Tongue (tissue), 1 donor: ENCODE measurements at regions not wholly inside any gene's neighbourhood (a gene's known extent, or its start where the extent isn't known, plus 50 kb on each side); places are given as distances from the start of the nearest gene placed in this dataset.
"Not testable (repeated sequence)": the region's sequence is repeated elsewhere in the genome, so short reads cannot be mapped to it uniquely, and the experiment has no call there.

Experiments used
- DNase-seq: peaks from one replicate; pipeline ENCODE4 v3.0.0-alpha.2; 2015

DNA sequence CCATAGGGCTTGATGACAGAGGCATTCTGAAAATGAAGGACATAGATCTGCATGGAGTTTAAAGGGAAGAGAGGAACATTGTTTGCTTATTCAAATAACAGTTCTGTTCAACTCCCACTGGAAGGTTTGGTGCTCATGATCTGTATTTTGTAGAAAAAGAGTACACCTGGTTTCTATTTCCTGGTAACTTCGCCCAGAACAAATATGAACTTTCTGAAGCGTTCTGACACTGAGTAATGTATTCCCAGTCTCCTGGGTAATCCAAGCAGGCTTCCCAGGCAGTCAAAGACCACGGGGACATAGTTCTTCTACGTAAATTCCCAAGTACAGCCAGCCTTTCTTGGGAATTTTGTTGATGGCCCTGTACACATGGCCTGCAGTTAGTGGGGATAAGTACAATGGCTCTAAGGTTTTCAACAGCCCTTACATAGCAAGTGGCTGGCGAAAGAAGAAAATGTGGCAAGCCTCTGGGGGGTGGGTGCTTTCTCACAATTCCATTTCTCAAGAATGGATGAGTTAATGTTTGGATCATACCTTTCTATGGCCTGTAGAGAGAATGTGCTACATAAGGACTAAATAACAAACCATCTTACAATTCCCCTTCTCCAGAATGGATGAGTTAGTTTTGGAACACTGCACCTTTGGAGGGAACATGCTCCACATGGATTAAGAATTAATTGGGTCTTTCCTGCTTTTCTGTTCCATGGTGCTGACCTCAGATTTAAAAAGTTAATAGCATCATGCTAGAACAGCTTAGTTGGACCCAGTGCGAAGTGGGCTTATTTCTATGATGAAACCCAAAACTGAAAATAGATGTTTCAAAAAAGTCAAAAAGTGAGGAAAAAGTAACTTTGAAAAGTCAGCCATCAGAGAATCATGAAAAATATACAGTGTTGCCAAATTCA lies 52.7 kb downstream of the COL6A6 start:
- peak; percentile 69 for DNase-seq

DNA sequence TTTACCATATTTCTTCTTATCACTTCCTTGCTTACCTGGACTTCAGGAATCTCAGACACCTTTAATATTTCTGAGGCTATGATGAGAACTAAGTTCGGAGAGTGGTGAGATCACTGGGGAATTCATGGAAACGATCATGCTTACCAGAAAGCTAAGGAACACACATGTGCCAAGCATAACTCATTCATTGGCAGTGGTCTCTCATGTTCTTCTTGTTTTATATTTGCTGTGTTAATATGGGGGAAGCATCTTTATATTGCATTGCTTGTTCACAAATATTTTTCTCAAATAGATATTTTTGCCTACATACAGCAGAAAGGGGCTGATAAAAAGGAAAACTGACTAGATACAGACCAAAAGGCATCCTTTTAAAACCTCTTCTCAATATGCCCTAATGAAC lies 55.8 kb downstream of the COL6A6 start:
- DNase-seq = no peak

DNA sequence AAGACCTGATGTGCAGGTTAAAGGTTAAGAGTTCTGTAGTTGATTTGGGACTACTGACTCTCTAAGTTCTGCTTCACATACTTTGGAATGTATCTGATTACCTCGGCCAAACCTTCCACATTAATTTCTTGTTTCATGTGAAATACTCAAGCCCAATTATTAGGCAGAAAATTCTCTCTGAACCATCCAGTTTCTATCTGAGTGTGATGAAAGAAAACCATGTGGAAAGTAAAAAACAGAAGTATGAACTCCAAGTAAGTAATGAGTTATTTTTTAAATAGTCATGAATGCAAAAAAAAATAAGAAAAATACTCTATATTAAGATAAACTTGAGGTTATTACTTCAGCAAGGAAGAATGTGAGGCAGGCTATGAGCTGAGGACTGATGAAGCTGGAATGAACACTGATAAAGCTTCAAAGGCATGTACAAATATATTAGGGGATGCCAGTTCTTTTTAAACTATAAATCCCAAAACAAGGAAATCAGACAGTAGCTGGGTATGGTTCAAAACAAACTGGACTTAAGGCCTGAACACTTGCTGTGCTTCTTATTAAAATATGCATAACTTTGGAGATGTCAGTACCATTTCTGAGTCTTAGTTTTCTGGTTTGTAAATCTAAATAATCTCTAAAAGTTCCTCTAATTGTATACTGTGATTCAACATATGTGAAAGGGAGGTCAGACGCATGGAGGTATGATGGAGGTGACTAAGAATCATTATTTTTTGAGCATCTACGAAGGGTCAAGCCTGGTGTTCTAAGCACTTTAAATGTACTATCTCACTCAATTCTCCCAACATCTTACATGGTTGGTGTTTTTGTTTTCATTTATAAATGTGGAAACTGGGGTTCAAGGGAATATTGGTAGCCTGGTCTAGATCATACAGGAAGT lies 59.6 kb downstream of the COL6A6 start:
- DNase-seq = no peak

DNA sequence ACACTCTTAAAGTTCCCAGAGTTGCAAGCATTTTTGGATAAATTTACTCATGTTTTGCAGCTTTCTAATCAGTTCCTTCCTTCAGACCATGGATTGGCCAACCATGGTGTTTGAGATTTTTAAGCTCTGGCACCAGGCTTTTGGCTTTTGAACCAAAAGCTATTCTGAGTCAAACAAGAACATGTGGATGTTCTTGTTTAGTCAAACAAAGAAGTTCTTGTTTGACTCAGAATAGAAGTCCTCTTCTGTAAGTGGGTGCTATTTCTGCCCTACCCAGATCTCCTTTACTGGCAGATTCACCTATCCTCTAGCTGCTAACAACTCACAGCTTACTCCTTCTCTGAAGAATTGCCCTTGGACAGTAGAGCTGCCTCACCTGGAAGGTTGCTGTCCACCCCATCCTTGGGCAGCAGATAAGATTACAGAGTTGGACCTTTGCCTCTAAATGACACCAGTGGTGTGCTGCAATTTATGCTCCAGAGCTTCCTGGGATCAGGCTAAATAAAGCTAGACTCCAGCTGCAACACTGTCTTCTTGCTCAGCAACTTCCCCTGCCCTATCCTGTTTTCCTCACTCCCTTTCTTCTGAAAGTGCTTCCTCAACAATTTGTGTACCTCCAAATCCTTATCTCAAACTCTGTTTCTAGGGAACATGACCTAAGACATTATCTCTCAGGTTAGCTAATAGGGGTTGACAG lies 65.6 kb downstream of the COL6A6 start:
- DNase-seq = no peak

DNA sequence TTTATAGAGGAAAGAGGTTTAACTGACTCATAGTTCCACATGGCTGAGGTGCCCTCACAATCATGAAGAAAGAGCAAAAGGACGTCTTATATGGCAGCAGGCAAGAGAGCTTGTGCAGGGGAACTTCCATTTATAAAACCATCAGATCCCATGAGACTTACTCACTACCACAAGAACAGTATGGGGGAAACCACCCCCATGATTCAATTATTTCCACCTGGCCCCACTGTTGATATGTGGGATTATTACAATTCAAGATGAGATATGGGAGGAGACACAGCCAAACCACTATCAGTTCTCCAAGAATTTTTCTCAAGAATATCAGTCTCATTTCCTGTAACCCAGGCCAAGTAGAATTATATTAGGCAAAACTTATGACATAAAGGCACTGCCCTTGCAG lies 77.8 kb downstream of the COL6A6 start:
- not testable (repeated sequence) for DNase-seq

DNA sequence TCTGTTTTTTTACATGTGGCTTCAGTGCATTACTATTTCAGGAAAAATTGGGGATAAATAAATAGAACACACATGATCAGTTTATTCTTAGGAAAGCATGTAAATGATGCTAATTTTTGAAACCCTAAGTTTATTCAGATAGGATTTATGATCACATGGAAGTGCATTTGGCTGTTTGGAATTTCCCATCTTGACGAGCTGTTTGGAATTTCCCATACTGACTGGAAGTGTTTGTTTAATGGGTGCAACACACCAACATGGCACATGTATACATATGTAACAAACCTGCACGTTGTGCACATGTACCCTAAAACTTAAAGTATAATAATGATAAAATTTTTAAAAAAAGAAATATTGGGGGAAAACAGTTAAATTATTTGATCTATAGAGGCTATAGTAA lies 79.5 kb downstream of the COL6A6 start:
- DNase-seq = no peak

DNA sequence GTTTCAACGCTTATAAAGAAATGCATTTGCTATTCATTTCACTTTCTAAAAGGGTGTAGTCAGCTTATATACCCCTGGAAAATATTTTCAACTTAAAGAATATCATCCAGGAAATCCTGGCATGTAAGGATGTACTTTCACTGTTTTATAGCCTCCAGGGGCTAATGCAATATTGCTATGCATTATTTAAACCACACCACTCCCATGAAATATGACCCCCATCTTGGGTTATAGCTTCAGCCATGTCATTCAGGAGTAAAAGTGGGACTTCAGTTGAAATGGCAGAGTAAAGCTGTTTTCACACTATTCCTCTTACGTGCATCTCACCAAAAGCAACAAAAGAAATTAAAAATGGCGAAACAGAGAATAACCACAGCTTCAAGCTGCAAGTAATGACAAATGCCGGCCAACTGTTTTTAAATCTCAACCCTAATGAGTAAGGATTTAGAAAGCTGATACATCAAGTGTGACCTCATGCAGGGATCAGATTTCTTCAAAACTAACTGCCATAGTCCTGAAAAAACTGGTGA lies 84.5 kb downstream of the COL6A6 start:
- peak; percentile 89 for DNase-seq

DNA sequence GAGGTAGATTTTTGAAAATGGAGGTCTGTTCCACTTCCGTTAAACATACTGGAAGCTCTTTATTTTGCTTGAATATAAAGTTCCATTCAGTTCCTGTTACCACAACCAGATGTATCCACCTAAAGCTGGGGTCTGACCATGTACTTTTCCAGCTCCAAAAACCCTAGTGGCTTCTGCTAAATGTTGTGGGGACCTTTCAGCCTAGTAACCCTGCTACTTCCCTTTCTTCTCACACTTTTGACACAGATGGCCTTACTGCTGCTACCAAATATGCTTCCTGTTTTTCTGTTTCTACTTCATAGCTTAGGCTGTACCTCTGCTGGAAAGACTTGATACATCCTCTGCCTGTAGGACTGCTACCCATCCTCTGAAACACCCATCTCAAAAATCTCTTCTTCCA lies 87.8 kb downstream of the COL6A6 start:
- no peak for DNase-seq

DNA sequence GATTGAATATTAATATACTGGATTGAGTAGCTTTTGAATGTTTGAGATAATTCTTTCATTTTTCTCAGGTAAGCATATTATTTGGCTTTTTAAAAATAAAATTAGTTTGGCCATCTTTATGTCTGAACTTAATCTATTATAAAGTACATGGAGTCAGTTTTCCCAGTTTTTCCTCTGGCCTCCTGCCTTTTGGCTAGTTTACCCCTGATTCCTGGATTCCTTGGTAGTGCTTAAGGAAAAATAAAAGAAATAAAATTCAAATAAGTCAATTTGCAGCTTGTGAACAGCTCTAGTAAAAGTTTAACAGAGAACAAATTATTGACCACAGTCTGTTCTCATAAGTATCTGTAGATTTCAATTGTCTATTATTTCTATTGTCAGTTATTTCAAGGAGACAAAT lies 89.4 kb downstream of the COL6A6 start:
- no peak for DNase-seq

DNA sequence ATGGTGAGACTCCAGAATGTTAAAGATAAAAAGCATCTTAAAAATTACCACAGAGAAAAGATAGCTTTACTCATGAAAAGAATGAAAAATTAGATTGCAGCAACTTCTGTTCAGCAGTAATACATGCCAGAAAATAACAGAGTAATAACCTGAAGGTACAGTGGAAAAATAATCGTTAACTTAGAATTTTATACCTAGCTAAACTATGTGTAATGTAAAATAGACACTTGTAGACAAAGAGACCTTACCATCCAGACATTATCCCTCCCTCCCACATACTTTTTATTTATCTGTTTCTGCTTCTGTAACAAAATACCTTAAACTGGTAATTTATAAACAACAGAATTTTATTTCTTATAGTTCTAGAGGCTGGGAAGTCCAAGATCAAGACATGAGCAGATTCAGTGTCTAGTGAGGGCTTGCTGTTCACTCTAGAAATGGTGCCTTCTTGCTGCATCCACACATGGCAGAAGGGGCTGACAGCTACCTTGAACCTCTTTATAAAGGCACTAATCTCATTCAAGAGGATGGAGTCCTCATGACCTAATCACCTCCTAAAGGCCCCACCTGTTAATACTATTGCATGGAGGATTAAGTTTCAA lies 90.7 kb downstream of the COL6A6 start:
- no peak for DNase-seq

DNA sequence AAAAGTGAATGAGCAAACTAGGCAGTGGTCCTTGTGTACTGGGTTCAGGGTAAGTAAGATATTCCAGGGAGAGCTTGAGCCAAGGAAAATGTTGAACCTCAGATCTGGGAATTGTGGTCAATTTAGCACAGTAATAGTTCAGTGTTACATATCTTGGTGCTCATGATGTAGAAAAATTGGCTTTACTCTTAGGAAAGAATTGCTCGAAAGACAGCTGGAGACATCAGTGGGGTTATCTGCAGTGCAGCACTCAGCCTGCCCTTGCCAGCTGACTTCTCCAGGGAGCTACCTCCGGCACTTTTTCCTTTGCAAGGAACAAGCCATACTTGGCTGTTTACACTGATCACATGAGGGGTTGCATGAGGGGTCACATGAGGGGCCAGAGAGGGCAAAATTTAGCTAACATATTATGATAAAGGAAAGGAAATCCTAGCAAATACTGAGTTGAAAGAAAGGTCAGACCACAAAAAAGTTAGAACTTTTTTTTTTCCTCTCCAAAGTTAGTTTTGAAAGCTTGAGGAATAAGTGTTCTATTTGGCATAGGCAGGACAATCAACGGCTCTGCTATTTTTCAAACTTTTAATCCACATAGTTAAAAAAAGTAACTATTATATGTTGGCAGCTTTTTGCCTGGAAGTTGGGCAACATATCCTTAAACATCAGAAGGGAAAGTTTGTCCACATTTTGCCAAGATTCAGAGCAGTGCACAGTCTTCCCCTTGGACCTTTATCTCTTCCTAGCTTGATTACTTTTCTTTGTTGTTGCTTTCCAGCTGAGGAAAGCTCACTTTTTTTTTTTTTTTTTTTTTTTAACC lies 92.4 kb downstream of the COL6A6 start:
- DNase-seq = peak; percentile 90

DNA sequence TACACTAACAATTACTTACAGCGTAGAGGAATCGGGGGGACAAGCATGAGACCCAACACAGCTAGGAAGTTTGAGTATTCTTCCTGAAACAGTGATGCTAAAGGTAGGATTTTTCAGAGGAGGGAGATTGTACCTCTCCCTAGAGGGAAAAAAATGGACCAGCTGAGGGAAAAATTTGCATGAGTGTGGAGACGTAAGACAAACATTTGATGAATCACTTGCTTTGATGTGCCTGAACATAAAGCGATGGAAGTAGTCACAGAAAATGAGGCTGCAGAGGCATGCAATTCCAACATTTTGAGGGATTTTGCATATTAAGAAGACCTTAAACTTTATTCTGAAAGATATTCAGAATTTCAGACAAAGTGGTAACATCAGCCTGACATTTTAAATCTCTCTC lies 102.2 kb downstream of the COL6A6 start:
- DNase-seq = no peak

DNA sequence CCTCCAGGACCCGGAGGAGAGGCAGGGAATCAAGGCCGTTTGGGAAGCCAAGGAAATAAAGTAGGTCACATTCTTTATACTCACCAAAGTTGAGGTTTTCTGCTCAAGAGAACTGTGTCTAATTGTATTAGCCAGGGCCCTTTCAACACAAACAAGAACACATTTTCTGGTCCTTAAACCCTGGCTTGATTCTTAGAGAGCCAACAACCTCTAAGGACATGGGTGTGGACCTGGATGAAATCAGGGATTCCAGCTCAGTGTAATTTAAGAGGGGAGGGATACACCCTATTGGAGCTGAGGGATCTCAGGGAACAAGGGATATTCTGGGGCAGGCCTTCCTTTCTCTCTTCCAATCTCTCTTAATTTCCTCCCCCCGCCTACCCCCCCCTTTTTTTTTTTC lies 104.8 kb downstream of the COL6A6 start:
- peak; percentile 72 for DNase-seq

DNA sequence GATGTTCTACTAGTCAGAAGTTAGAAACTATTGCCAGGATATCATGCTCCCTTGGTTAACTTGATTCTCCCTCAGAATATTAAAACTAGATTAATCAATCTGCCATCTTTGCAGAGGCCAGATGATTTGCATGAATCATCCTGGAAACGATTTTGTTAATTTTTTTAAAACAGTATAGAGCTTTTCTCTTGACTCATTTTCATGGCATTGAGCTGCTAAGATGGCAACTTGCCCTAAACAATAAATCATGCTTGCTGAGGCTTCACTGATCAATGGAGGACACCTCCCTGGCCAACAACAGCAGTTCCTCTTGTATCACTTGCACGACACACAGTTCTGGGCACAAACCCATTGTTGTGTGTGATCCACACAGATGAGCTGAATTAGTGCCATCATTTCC lies 109.1 kb downstream of the COL6A6 start:
- no peak for DNase-seq

DNA sequence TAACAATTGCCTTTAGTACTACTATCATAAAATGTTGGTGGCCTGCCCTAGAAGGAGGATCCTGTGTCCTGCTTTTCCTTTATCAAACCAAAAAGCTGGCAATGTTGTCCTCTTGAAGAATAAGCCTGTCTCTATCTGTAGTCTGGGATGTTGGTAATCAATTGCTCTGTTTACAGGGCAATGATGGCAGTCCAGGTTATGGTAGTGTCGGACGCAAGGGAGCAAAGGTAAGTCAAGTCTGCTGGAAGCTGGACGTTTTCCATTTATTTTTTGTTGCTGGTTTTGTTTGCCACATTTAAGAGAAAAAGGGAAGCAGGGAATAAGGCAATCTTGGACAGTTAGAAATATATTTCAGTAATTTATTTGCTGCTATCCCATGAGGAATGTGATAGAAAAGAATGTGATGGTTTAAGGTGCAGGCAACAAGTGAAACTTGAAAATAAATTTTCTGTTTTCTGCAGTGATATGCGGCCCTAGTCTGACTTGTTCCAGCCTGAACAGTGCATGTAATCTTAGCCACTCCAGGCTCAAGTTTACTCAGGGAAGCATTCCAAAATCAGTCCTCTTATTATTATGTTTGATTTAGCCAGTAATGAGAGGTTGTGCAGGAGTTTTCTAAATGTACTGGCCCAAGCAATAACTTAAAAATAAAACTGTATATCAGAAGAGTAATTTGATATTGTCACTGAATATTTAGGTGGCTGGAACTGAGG lies 110.3 kb downstream of the COL6A6 start:
- peak; percentile 44 for DNase-seq

DNA sequence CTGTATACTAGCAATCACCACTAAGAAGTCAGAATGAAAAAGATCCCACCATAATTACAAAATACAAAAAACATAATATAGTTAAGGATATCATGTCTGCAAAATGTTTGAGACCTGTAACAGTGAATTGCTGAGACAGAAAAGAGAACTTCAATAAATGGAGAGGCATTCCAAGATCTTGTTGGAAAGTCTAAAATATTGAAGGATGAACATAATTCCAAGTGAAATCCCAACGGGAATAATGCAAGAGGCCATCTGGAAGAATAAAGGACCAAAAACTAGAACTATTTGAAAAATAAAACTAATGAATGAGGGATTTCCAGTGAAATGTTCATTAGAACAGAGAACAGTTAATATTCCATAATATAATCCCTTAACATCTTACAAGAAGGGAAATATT lies 110.9 kb downstream of the COL6A6 start:
- DNase-seq = no peak
